Mesodermal cell (in vitro differentiated cells): ENCODE measurements at regions not wholly inside any gene's neighbourhood (a gene's known extent, or its start where the extent isn't known, plus 50 kb on each side); places are given as distances from the start of the nearest gene placed in this dataset.
A peak's percentile ranks its signal among the peaks of the same experiment; 100 is the strongest.

Experiments
- H3K27ac ChIP-seq: 2 replicates; pipeline ENCODE4 v1.7.0; 2013; ENCODE audit warnings: mild to moderate bottlenecking, low read depth, low read length, moderate library complexity; ENCODE audit not compliant: severe bottlenecking
- H3K36me3 ChIP-seq: 2 replicates; pipeline ENCODE4 v1.7.1; 2013; ENCODE audit warnings: mild to moderate bottlenecking, low read length, moderate library complexity; ENCODE audit not compliant: control insufficient read depth, insufficient read depth
- H3K4me1 ChIP-seq: one replicate; pipeline ENCODE4 v1.7.1; 2013; ENCODE audit warnings: mild to moderate bottlenecking, low read length; ENCODE audit not compliant: insufficient read depth, control insufficient read depth, poor library complexity, severe bottlenecking
- H3K4me3 ChIP-seq: 2 replicates; pipeline ENCODE4 v1.7.0; 2013; ENCODE audit warnings: low read length, control low read depth, mild to moderate bottlenecking; ENCODE audit not compliant: insufficient read depth, poor library complexity, severe bottlenecking; ENCODE audit errors: extremely low read depth
- H3K9me3 ChIP-seq: 2 replicates; pipeline ENCODE4 v1.7.1; 2013; ENCODE audit warnings: mild to moderate bottlenecking, low read length, moderate library complexity; ENCODE audit not compliant: control insufficient read depth
- WGBS, 2 experiments: methylation state at CpG; one replicate each; pipeline ENCODE4 v1.1.5; 2013; ENCODE audit warnings: missing lambda C conversion rate in 2 of 2; ENCODE audit not compliant: insufficient coverage in 2 of 2; 5-methylcytosine and 5-hydroxymethylcytosine counted together

DNA sequence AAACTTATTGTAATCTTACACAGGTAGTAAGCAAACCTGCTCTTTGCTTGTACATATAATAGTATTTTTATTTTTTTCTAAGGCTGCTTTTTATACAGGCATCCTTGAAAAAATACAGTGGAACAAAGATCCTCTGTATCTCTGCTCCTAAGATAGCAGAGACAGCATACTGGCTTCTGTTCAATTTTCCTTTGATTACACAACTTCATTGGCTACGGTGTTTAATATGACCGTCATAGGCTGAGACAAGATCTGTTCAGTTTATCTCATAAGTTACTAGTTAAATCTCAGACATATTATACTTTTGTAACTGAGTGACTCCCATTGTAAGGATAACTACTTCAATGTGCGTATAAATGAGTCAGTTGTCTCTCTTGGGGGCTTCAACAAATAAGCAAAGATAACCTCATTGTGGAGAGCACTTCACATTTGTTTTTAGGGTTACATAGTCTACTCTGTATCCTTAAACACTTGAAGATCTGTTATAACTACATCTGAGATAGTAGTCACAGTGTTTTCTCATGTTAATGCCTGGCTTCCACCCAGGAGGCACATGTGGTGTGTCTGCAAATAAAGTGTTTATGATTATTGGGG is 166.1 kb downstream of the KDM5D start:
- no CpG with 5 or more reads among the region's 3 CpGs for WGBS, 2 experiments
- Histone ChIP-seq H3K9me3 (no peaks in the 10 kb centered on the region), H3K4me3 (no peak overlapping the region), H3K27ac (no peak overlapping the region), H3K36me3 (peaks cover 3% of the 10 kb centered on the region), H3K4me1 (peaks cover 6% of the 10 kb centered on the region)

DNA sequence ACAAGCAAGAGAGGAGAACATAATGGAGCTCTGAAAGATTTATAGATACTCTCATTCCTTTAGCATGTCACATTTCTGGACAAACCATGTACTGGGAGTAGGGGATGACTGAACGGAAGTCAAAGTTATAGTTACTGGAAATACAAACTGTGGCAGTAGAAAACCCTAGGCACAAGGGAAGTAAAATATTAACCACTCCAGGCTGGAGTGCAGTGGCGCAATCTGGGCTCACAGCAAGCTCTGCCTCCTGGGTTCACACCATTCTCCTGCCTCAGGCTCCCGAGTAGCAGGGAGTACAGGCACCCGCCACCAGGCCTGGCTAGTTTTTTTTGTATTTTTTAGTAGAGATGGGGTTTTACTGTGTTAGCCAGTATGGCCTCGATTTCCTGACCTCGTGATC is 167.3 kb downstream of the KDM5D start:
- no peaks in the 10 kb centered on the region for H3K9me3 ChIP-seq
- H3K4me1 ChIP-seq: peaks cover 11% of the 10 kb centered on the region
- peaks cover 3% of the 10 kb centered on the region for H3K36me3 ChIP-seq
- H3K27ac ChIP-seq: no peak overlapping the region
- WGBS, 2 experiments: no CpG with 5 or more reads among the region's 6 CpGs
- no peak overlapping the region for H3K4me3 ChIP-seq

DNA sequence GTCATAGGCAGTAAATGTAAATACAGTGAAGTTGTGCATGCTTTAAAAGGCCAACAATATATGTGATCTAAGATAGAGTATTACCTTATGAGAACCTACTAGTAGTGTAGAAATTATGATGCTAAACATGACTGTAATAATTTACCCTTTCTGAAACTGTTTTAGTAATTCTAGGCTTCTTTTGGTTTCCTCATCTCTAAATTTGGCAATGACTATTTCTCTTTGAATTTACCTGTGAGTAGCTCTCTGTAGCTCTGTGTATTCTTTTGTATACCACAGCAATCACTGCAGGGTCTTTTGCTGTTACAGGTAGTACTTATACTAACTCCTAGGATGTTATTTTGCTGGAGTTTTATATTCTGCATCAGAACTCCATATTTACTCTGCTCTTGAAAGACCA is 169.6 kb downstream of the KDM5D start:
- peaks cover 11% of the 10 kb centered on the region for H3K4me1 ChIP-seq
- H3K36me3 ChIP-seq: peaks cover 3% of the 10 kb centered on the region
- H3K27ac ChIP-seq: no peak overlapping the region
- no peak overlapping the region for H3K4me3 ChIP-seq
- no peaks in the 10 kb centered on the region for H3K9me3 ChIP-seq

DNA sequence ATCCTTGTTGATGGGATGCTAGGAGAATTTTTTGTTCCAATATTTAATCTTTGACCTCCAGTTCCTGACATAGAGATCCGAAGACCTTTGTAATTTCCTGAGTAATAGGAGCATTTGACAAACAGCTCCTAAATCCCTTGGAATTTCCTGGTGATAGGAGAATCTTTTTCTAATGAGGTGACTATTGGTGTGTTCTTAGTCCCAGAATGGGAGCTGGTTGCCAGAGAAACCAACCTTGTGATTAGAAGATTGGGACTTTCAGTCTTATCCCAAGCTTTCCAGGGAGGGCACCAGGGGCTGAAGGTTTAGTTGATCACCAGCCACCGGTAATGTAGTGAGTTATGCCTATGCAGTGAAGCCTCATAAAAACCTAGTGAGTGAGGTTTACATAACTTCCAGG is 170.9 kb downstream of the KDM5D start:
- H3K9me3 ChIP-seq: no peaks in the 10 kb centered on the region
- WGBS, 2 experiments: 100% methylated on average over 1 of the region's 2 CpGs; no CpG with 5 or more reads in 1 of the 2 experiments

DNA sequence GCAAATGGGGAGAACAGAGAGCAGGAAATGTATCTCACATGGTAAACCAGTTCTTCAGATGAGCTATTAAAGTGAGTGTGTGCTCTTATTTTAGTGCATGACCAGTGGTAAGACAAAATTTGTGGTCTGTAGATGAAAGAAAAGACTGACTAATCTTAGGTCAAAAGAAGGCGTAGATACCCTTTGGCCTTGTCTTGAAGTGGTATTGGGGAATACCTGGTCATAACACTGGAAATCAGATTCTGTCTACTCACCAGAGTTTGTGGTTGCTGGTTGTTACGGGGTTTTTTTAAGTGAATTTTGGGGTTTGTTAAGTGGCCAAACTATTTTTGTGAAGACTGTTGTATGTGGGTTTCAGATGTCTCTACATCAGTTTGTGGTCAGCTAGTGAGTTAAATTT is 173.5 kb downstream of the KDM5D start:
- Histone ChIP-seq H3K4me3 (no peak overlapping the region), H3K9me3 (no peaks in the 10 kb centered on the region), H3K36me3 (no peaks in the 10 kb centered on the region), H3K27ac (no peak overlapping the region), H3K4me1 (peaks cover 11% of the 10 kb centered on the region)
- 80% methylated on average over 1 of the region's 2 CpGs; no CpG with 5 or more reads in 1 of the 2 experiments for WGBS, 2 experiments

More for the DNA sequence above, 170.9 kb downstream of the KDM5D start:
- peaks cover 11% of the 10 kb centered on the region for H3K4me1 ChIP-seq
- peaks cover 3% of the 10 kb centered on the region for H3K36me3 ChIP-seq
- H3K4me3 ChIP-seq: no peak overlapping the region
- H3K27ac ChIP-seq: no peak overlapping the region

DNA sequence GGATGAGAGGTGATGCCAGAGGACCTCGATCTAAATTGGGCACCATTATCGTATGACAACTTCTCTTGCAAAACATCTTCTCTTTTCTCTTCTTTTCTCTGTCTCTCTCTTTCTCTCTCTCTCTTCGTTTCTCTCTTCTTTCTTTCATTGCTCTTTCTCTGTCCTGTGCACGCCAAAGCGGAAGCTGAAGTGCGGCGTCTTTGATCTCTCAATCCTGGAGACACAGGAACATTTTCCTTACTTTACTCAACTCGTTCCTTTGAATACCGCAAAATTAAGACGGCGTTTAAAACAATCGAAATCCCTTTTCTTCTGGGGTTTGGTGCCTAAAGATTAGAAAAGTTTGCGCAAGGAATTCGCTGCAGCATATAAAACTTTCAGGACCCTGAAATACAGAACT is 176.6 kb downstream of the KDM5D start:
- Histone ChIP-seq H3K36me3 (no peaks in the 10 kb centered on the region), H3K4me1 (peaks cover 3% of the 10 kb centered on the region), H3K4me3 (peak overlapping the region; percentile 58), H3K9me3 (no peaks in the 10 kb centered on the region), H3K27ac (peak overlapping the region; percentile 29)
- WGBS, 2 experiments: 0% methylated on average over 3 to 5 of the region's 14 CpGs

DNA sequence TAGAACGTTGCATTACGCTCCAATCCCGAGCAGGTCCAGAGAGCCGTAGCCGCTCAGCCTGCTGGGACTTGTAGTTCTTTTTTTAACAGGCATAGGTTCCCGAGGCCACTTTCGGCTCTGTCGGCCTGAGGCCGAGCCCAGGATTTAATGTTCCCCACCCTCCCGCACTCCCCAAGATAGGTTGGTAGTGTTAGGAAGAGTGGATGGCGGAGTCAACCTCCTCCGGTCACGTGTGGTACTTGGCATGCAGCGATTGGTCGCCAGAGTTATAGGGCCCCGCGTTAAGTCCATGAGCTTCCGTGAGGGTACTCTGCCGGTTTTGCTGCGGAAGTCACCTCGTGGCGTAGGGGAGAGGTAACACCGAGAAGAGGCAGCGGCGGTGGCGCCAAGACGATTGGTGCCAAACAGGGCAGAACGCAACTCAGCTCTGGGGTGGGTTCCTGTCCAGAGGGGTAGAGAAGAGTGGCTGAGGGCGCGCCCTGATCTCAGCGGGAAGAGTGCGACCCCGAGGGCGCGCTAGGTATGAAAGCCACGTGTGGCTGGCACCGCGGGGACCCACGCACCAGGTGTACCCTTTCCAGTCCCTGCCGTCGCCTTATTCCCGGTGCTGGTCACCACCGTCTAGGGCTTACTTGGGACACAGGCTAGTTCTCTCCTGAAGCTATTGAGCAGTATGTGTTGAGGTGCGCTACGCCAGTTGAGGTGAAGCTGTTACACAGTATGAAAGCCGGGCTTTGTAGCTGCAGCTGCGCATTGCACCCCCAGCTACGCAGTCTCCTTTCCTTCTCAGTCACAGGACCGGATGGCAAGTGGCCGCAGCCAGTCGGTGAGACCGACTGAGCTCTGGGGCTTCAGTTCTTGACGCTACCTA is 177.2 kb downstream of the KDM5D start:
- Histone ChIP-seq H3K36me3 (no peaks in the 10 kb centered on the region), H3K4me3 (peak overlapping the region; percentile 58), H3K4me1 (no peaks in the 10 kb centered on the region), H3K9me3 (no peaks in the 10 kb centered on the region), H3K27ac (peak overlapping the region; percentile 53)
- 0% methylated on average over 2 to 20 of the region's 53 CpGs for WGBS, 2 experiments

DNA sequence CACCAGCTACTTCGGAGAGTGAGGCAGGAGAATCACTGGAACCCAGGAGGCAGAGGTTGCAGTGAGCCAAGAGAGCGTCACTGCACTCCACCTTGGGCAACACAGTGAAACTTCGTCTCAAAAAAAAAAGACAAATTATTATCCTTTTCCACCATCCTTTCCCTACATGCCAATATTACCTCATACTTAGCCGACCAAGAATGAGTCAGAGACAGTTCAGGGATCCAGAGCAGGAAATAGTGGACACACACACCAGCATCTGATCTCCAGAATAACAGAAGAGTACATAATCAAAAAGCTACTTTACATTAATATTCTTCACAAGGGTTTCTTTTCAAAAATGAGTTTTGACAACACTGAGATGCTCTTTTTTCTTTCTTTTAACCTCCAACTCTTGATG is 185.4 kb downstream of the KDM5D start:
- no peaks in the 10 kb centered on the region for H3K36me3 ChIP-seq
- H3K4me3 ChIP-seq: no peak overlapping the region
- 80 to 100% methylated on average over 1 of the region's 4 CpGs for WGBS, 2 experiments
- H3K4me1 ChIP-seq: no peaks in the 10 kb centered on the region
- H3K27ac ChIP-seq: no peak overlapping the region
- H3K9me3 ChIP-seq: no peaks in the 10 kb centered on the region

DNA sequence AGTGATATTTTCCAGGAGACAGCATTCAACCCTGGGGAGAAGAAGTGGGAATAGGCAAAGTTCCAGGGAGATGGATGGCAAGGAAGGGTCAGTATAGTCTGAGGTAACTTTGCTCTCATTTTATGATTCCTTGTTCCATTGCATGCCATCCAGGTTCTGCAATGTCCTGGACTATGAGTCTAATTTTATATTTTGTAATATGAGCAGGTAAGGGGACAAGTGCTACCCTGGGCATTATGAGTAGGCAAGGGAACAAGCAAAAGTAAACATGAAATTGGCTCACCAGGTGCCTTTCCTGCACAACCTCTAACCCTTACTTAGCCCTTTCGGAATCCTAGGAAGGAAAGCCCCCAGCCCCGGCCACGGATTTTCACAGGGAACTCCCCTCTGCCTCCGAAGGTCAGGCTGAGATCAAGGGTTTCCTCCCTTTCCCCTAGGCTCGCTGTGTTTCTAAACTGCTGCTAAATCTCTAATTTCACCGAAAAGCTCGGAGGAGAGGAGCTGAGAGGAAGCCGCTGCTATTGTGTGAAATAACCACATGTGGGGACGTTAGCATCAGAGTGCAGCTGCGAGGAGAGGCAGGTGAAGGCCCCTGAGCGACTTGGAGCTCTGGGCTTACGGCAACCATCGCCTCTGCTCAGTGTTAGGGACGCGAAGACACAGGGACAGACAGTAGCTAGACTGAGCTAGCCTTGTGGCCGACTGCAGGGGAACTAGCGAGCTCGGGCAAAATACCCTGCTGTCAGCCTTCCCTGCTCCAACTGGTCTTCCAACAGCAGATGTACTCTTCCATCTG is 194.7 kb downstream of the KDM5D start:
- no peak overlapping the region for H3K27ac ChIP-seq
- H3K4me3 ChIP-seq: no peak overlapping the region
- H3K36me3 ChIP-seq: no peaks in the 10 kb centered on the region
- no peaks in the 10 kb centered on the region for H3K9me3 ChIP-seq
- H3K4me1 ChIP-seq: no peaks in the 10 kb centered on the region
- 66 to 68% methylated on average over 3 to 10 of the region's 18 CpGs for WGBS, 2 experiments

DNA sequence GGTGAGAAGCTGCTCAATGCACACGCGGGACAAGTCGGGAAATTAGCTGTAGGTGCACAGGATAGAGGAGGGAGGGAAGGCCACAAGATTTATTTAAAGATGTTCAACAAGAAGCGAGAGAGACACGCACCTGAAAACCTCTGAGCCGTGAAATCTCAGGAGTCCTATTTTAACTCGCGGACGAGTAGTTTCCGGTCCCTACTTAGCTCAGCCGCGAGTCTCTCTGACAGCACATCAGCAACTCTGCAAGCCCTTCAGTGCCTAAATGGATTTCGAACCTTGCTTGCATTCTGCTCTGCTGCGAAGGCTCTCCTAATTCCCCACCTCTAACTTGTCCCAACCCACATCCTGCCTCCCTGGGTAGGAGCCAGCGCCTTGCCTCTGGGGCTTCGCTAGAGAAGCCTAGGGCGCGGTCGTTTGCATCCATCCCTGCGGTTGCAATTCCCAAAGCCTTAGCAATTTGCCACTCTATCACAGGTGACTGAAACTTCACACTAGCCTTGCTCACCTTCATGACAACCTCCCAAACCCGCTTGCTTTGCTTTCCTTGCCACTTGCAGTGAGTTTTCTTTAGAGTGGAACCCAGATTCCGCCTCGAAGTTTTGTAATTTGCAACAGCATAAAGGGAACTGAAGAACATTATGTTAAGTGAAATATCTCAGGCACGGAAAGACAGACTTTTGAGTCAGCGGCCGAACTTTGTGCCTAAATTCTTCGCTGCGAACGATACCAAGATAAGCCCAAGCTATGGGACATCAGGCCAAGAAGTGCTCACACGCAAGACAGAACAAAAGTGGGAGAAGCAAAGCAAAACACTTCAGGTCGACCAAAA is 202.8 kb downstream of the KDM5D start:
- H3K4me1 ChIP-seq: no peaks in the 10 kb centered on the region
- no peaks in the 10 kb centered on the region for H3K9me3 ChIP-seq
- H3K36me3 ChIP-seq: no peaks in the 10 kb centered on the region
- WGBS, 2 experiments: 63 to 84% methylated on average over 13 to 16 of the region's 31 CpGs
- H3K27ac ChIP-seq: no peak overlapping the region
- no peak overlapping the region for H3K4me3 ChIP-seq
